ENCODE measurements at regions not wholly inside any gene's neighbourhood (a gene's known extent, or its start where the extent isn't known, plus 50 kb on each side); places are given as distances from the start of the nearest gene placed in this dataset.

- H2AFZ ChIP-seq, result no peak overlapping the region
- H3K27ac ChIP-seq, result no peak overlapping the region
- H3K27me3 ChIP-seq, result no peaks in the 10 kb centered on the region
- H3K9me3 ChIP-seq (ENCODE audit: low read depth), result no peaks in the 10 kb centered on the region
- no peaks in the 10 kb centered on the region for H3K9me2 ChIP-seq (replicated peaks; ENCODE audit: insufficient read depth)
- no peak for TF ChIP-seq EZH2phosphoT487 (IDR thresholded peaks at IDR 0.05; ENCODE audit: low read depth, severe bottlenecking, unreplicated experiment)
- TF ChIP-seq EZH2 (IDR thresholded peaks at IDR 0.05; ENCODE audit: borderline replicate concordance), result no peak
- no peak for TF ChIP-seq CTCF (IDR thresholded peaks at IDR 0.05; ENCODE audit: poor library complexity)
- H3K4me3 ChIP-seq, result no peak overlapping the region
- H3K4me2 ChIP-seq, result no peak overlapping the region
- H4K20me1 ChIP-seq (ENCODE audit: insufficient read depth, poor library complexity, severe bottlenecking), result no peaks in the 10 kb centered on the region
- no peak for DNase-seq (ENCODE audit: low spot score)
- H3K4me1 ChIP-seq (ENCODE audit: insufficient read depth), result no peaks in the 10 kb centered on the region
- no peaks in the 10 kb centered on the region for H3K36me3 ChIP-seq (replicated peaks; ENCODE audit: insufficient read depth, low read depth)
- no peaks in the 10 kb centered on the region for H3K79me2 ChIP-seq
- 91% methylated on average over 3 of the region's 3 CpGs for WGBS (ENCODE audit: low lambda C conversion rate, missing lambda C conversion rate)
Observed at GRCh38 chr4:177175473-177175872, 134.2 kb upstream of the NEIL3 start.

- TF ChIP-seq CTCF (IDR thresholded peaks at IDR 0.05; ENCODE audit: poor library complexity) (no peak), EZH2 (IDR thresholded peaks at IDR 0.05; ENCODE audit: borderline replicate concordance) (no peak), EZH2phosphoT487 (IDR thresholded peaks at IDR 0.05; ENCODE audit: low read depth, severe bottlenecking, unreplicated experiment) (no peak)
- Histone ChIP-seq H3K36me3 (replicated peaks; ENCODE audit: insufficient read depth, low read depth) (no peaks in the 10 kb centered on the region), H3K9me2 (replicated peaks; ENCODE audit: insufficient read depth) (no peaks in the 10 kb centered on the region), H2AFZ (no peak overlapping the region), H4K20me1 (ENCODE audit: insufficient read depth, poor library complexity, severe bottlenecking) (no peaks in the 10 kb centered on the region), H3K4me3 (no peak overlapping the region), H3K4me2 (no peak overlapping the region), H3K9me3 (ENCODE audit: low read depth) (no peaks in the 10 kb centered on the region), H3K27me3 (no peaks in the 10 kb centered on the region), H3K27ac (no peak overlapping the region), H3K79me2 (no peaks in the 10 kb centered on the region), H3K4me1 (ENCODE audit: insufficient read depth) (no peaks in the 10 kb centered on the region)
- WGBS (ENCODE audit: low lambda C conversion rate, missing lambda C conversion rate), result 64% methylated on average over 1 of the region's 1 CpG
- no peak for DNase-seq (ENCODE audit: low spot score)
Observed at GRCh38 chr4:177177541-177178081, 132.1 kb upstream of the NEIL3 start.

- Histone ChIP-seq H3K36me3 (replicated peaks; ENCODE audit: insufficient read depth, low read depth) (no peaks in the 10 kb centered on the region), H3K4me2 (no peak overlapping the region), H3K9me2 (replicated peaks; ENCODE audit: insufficient read depth) (no peaks in the 10 kb centered on the region), H4K20me1 (ENCODE audit: insufficient read depth, poor library complexity, severe bottlenecking) (no peaks in the 10 kb centered on the region), H3K27ac (no peak overlapping the region), H3K9me3 (ENCODE audit: low read depth) (no peaks in the 10 kb centered on the region), H2AFZ (no peak overlapping the region), H3K4me1 (ENCODE audit: insufficient read depth) (no peaks in the 10 kb centered on the region), H3K4me3 (no peak overlapping the region), H3K27me3 (no peaks in the 10 kb centered on the region), H3K79me2 (no peaks in the 10 kb centered on the region)
- TF ChIP-seq CTCF (IDR thresholded peaks at IDR 0.05; ENCODE audit: poor library complexity), result no peak
- 72% methylated on average over 1 of the region's 1 CpG for WGBS (ENCODE audit: low lambda C conversion rate, missing lambda C conversion rate)
- no peak for DNase-seq (ENCODE audit: low spot score)
Observed at GRCh38 chr4:177178246-177178645, 131.4 kb upstream of the NEIL3 start.

GRCh38 chr4:177182166-177182565 is 127.5 kb upstream of the NEIL3 start:
- H3K36me3 ChIP-seq (replicated peaks; ENCODE audit: insufficient read depth, low read depth), result no peaks in the 10 kb centered on the region
- H2AFZ ChIP-seq, result no peak overlapping the region
- H3K9me2 ChIP-seq (replicated peaks; ENCODE audit: insufficient read depth), result no peaks in the 10 kb centered on the region
- TF ChIP-seq CTCF (IDR thresholded peaks at IDR 0.05; ENCODE audit: poor library complexity), result no peak
- TF ChIP-seq EZH2 (IDR thresholded peaks at IDR 0.05; ENCODE audit: borderline replicate concordance), result no peak
- TF ChIP-seq EZH2phosphoT487 (IDR thresholded peaks at IDR 0.05; ENCODE audit: low read depth, severe bottlenecking, unreplicated experiment), result no peak
- DNase-seq (ENCODE audit: low spot score), result no peak
- no peak overlapping the region for H3K27ac ChIP-seq
- no peak overlapping the region for H3K4me3 ChIP-seq
- no peaks in the 10 kb centered on the region for H3K4me1 ChIP-seq (ENCODE audit: insufficient read depth)
- no peaks in the 10 kb centered on the region for H3K27me3 ChIP-seq
- no peaks in the 10 kb centered on the region for H4K20me1 ChIP-seq (ENCODE audit: insufficient read depth, poor library complexity, severe bottlenecking)
- H3K9me3 ChIP-seq (ENCODE audit: low read depth), result no peaks in the 10 kb centered on the region
- 60% methylated on average over 4 of the region's 4 CpGs for WGBS (ENCODE audit: low lambda C conversion rate, missing lambda C conversion rate)
- H3K4me2 ChIP-seq, result no peak overlapping the region
- no peaks in the 10 kb centered on the region for H3K79me2 ChIP-seq

All from hepatocyte (in vitro differentiated cells).